SK-N-SH (cell line): ENCODE measurements at regions not wholly inside any gene's neighbourhood (a gene's known extent, or its start where the extent isn't known, plus 50 kb on each side); places are given as distances from the start of the nearest gene placed in this dataset.

ENCODE experiments used
- FOXM1 ChIP-seq: IDR thresholded peaks from 2 replicates; pipeline ENCODE4 v1.4.0; 2012; ENCODE audit warnings: low read depth, mild to moderate bottlenecking
- IRF3 ChIP-seq: fragments of 150-350 bp; IDR thresholded peaks from 2 replicates; pipeline ENCODE4 v1.6.1; 2016; ENCODE audit warnings: mild to moderate bottlenecking, low read depth, low read length
- NRF1 ChIP-seq: IDR thresholded peaks from 2 replicates; pipeline ENCODE4 v1.6.1; 2012; ENCODE audit warnings: low read depth, mild to moderate bottlenecking, low read length
- POLR2AphosphoS5 ChIP-seq: IDR thresholded peaks from 2 replicates; pipeline ENCODE4 v1.6.1; 2012; ENCODE audit warnings: low read depth, low read length
- RAD21 ChIP-seq: IDR thresholded peaks from 2 replicates; pipeline ENCODE4 v1.6.1; 2012; ENCODE audit warnings: mild to moderate bottlenecking, low read length
- RCOR1 ChIP-seq: fragments of 150-350 bp; IDR thresholded peaks from 2 replicates; pipeline ENCODE4 v1.6.1; 2017; ENCODE audit warnings: antibody characterized with exemption, low read length
- RFX5 ChIP-seq: IDR thresholded peaks from 2 replicates; pipeline ENCODE4 v1.6.1; 2012; ENCODE audit warnings: mild to moderate bottlenecking, improper control_type of control experiment, low read length
- RXRA ChIP-seq: IDR thresholded peaks from 2 replicates; pipeline ENCODE4 v1.4.0; 2012; ENCODE audit warnings: low read depth, mild to moderate bottlenecking, borderline replicate concordance
- SMC3 ChIP-seq: IDR thresholded peaks from 2 replicates; pipeline ENCODE4 v1.6.1; 2012; ENCODE audit warnings: low read depth, low read length, improper control_type of control experiment
- TAF1 ChIP-seq: IDR thresholded peaks from 2 replicates; pipeline ENCODE4 v1.6.1; 2012; ENCODE audit warnings: low read depth, mild to moderate bottlenecking, low read length, moderate library complexity, borderline replicate concordance
- TF ChIP-seq, protein P1 (sequence below): fragments of 200-600 bp; sonication (generic); IDR thresholded peaks from 2 replicates; pipeline ENCODE4 v1.6.1; 2017; ENCODE audit warnings: antibody characterized with exemption, mild to moderate bottlenecking, moderate library complexity
- TF ChIP-seq, protein P2 (sequence below): IDR thresholded peaks from 2 replicates; pipeline ENCODE4 v1.4.0; 2012; ENCODE audit warnings: low read depth
- TF ChIP-seq, protein P3 (sequence below): IDR thresholded peaks from 2 replicates; pipeline ENCODE4 v1.6.1; 2012; ENCODE audit warnings: mild to moderate bottlenecking, low read depth, low read length, moderate library complexity

DNA sequence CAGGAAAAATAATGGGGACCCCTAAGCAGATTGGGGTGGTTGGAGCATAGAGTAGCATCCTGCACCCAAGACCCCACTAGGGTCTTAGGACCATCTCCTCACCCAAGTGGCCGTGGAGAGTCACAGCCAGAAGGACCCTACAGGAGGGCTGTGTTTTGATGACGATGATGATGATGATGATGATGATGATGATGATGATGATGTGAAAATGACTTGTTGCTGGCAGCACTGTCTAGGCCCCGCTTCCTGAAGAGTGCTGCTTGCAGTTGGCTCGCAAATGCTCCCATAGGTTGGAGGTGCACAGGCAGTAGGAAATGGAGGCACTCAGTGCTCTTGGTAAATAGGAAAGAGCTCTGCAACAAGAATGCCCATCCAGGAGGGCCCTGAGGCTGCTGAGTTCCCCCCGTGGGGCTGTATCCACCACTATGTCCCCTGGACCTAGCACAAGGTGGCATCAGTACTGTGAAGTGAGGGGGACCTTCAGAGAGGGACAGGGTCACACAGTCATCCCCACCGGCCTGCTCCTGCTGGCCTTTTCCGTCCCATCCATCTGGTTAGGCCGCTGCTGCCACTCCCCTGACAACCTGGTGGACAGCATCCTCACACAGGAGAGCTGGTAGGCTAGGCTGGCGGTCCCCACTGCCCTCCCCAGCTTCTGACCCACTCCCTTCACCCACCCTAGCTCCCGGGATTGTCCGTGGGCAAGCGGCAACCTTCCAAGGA lies 139.6 kb downstream of the FOXD2 start:
- TF ChIP-seq, protein P1, sequence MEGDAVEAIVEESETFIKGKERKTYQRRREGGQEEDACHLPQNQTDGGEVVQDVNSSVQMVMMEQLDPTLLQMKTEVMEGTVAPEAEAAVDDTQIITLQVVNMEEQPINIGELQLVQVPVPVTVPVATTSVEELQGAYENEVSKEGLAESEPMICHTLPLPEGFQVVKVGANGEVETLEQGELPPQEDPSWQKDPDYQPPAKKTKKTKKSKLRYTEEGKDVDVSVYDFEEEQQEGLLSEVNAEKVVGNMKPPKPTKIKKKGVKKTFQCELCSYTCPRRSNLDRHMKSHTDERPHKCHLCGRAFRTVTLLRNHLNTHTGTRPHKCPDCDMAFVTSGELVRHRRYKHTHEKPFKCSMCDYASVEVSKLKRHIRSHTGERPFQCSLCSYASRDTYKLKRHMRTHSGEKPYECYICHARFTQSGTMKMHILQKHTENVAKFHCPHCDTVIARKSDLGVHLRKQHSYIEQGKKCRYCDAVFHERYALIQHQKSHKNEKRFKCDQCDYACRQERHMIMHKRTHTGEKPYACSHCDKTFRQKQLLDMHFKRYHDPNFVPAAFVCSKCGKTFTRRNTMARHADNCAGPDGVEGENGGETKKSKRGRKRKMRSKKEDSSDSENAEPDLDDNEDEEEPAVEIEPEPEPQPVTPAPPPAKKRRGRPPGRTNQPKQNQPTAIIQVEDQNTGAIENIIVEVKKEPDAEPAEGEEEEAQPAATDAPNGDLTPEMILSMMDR = no peak
- TF ChIP-seq RCOR1 (no peak), RAD21 (no peak), NRF1 (no peak), TAF1 (no peak), POLR2AphosphoS5 (no peak), RFX5 (no peak), RXRA (no peak), FOXM1 (no peak), IRF3 (no peak), SMC3 (no peak)
- TF ChIP-seq, protein P2, sequence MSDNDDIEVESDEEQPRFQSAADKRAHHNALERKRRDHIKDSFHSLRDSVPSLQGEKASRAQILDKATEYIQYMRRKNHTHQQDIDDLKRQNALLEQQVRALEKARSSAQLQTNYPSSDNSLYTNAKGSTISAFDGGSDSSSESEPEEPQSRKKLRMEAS = no peak
- TF ChIP-seq, protein P3, sequence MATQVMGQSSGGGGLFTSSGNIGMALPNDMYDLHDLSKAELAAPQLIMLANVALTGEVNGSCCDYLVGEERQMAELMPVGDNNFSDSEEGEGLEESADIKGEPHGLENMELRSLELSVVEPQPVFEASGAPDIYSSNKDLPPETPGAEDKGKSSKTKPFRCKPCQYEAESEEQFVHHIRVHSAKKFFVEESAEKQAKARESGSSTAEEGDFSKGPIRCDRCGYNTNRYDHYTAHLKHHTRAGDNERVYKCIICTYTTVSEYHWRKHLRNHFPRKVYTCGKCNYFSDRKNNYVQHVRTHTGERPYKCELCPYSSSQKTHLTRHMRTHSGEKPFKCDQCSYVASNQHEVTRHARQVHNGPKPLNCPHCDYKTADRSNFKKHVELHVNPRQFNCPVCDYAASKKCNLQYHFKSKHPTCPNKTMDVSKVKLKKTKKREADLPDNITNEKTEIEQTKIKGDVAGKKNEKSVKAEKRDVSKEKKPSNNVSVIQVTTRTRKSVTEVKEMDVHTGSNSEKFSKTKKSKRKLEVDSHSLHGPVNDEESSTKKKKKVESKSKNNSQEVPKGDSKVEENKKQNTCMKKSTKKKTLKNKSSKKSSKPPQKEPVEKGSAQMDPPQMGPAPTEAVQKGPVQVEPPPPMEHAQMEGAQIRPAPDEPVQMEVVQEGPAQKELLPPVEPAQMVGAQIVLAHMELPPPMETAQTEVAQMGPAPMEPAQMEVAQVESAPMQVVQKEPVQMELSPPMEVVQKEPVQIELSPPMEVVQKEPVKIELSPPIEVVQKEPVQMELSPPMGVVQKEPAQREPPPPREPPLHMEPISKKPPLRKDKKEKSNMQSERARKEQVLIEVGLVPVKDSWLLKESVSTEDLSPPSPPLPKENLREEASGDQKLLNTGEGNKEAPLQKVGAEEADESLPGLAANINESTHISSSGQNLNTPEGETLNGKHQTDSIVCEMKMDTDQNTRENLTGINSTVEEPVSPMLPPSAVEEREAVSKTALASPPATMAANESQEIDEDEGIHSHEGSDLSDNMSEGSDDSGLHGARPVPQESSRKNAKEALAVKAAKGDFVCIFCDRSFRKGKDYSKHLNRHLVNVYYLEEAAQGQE = no peak
